HEK293 (cell line): ENCODE measurements at regions not wholly inside any gene's neighbourhood (a gene's known extent, or its start where the extent isn't known, plus 50 kb on each side); places are given as distances from the start of the nearest gene placed in this dataset.

Experiments used
- CTCF ChIA-PET: fragments of 350-600 bp; formaldehyde crosslinking; extraction: SDS; loops from one replicate; lab custom pipeline; 2021; ENCODE audit warnings: antibody characterized with exemption; lab: Yijun Ruan, JAX
- POLR2A ChIA-PET: fragments of 300-600 bp; formaldehyde crosslinking; extraction: SDS; loops from one replicate; lab custom pipeline; 2020; ENCODE audit warnings: antibody characterized with exemption, inconsistent platforms; lab: Yijun Ruan, JAX
- H3K27ac ChIP-seq: fragments of 200-500 bp; sonication (Bioruptor generic); 2 replicates; pipeline ENCODE4 v1.5.1; 2014; ENCODE audit warnings: low read depth, low read length, control low read depth, inconsistent platforms; ENCODE audit errors: extremely low read depth
- H3K36me3 ChIP-seq, 2 experiments: fragments of 200-500 bp in 1 of 2; sonication (Bioruptor generic) in 1 of 2; 1 replicate in 1 of 2; 2 replicates in 1 of 2; pipeline ENCODE4 v1.5.1; 2014 to 2017; ENCODE audit warnings: inconsistent platforms in 2 of 2, low read length in 2 of 2; ENCODE audit not compliant: control insufficient read depth in 2 of 2, insufficient read depth in 1 of 2
- H3K4me1 ChIP-seq: fragments of 200-500 bp; sonication (Bioruptor generic); 2 replicates; pipeline ENCODE4 v1.5.1; 2014; ENCODE audit warnings: mild to moderate bottlenecking, low read length, inconsistent platforms; ENCODE audit not compliant: control insufficient read depth, insufficient read depth
- H3K4me3 ChIP-seq: 2 replicates; pipeline ENCODE4 v1.5.1; 2011; ENCODE audit warnings: low read depth, mild to moderate bottlenecking, control low read depth, low read length, moderate library complexity
- H3K9me3 ChIP-seq: fragments of 200-500 bp; sonication (Bioruptor generic); 2 replicates; pipeline ENCODE4 v1.5.1; 2014; ENCODE audit warnings: low read depth, low read length, inconsistent platforms; ENCODE audit not compliant: control insufficient read depth, insufficient read depth
- BCL11B ChIP-seq: fragments of 450-650 bp; formaldehyde crosslinking; IDR thresholded peaks from 2 replicates; pipeline ENCODE4 v1.5.1; 2016; ENCODE audit warnings: low read depth, missing biosample characterization, missing genetic modification characterization
- FEZF1 ChIP-seq: fragments of 450-650 bp; formaldehyde crosslinking; IDR thresholded peaks from 2 replicates; pipeline ENCODE4 v1.5.1; 2016; ENCODE audit warnings: missing biosample characterization, missing genetic modification characterization
- GLIS1 ChIP-seq: fragments of 450-650 bp; formaldehyde crosslinking; IDR thresholded peaks from 2 replicates; pipeline ENCODE4 v1.5.1; 2016; ENCODE audit warnings: missing biosample characterization, missing genetic modification characterization
- SP2 ChIP-seq: fragments of 450-650 bp; formaldehyde crosslinking; IDR thresholded peaks from 2 replicates; pipeline ENCODE4 v1.5.1; 2016; ENCODE audit warnings: missing biosample characterization, missing genetic modification characterization
- ZBTB1 ChIP-seq: fragments of 450-650 bp; formaldehyde crosslinking; IDR thresholded peaks from 2 replicates; pipeline ENCODE4 v1.5.1; 2016; ENCODE audit warnings: missing biosample characterization, missing genetic modification characterization
- ZIC2 ChIP-seq: fragments of 450-650 bp; formaldehyde crosslinking; IDR thresholded peaks from 2 replicates; pipeline ENCODE4 v1.5.1; 2016; ENCODE audit warnings: missing biosample characterization, missing genetic modification characterization
- ZNF121 ChIP-seq: fragments of 450-650 bp; formaldehyde crosslinking; IDR thresholded peaks from 2 replicates; pipeline ENCODE4 v1.5.1; 2016; ENCODE audit warnings: missing biosample characterization, missing genetic modification characterization
- ZNF133 ChIP-seq: fragments of 450-650 bp; formaldehyde crosslinking; IDR thresholded peaks from 2 replicates; pipeline ENCODE4 v1.5.1; 2016; ENCODE audit warnings: missing biosample characterization, missing genetic modification characterization
- ZNF184 ChIP-seq: fragments of 450-650 bp; IDR thresholded peaks from 2 replicates; pipeline ENCODE4 v1.5.1; 2018; ENCODE audit warnings: missing biosample characterization, mild to moderate bottlenecking, missing genetic modification characterization
- ZNF302 ChIP-seq: fragments of 450-650 bp; formaldehyde crosslinking; IDR thresholded peaks from 2 replicates; pipeline ENCODE4 v1.5.1; 2016; ENCODE audit warnings: missing biosample characterization, missing genetic modification characterization, low read depth
- ZNF350 ChIP-seq: fragments of 450-650 bp; formaldehyde crosslinking; IDR thresholded peaks from 2 replicates; pipeline ENCODE4 v1.5.0; 2017; ENCODE audit warnings: missing biosample characterization, mild to moderate bottlenecking, missing genetic modification characterization
- ZNF555 ChIP-seq: fragments of 450-650 bp; formaldehyde crosslinking; conservative IDR thresholded peaks from 2 replicates; pipeline ENCODE4 v1.5.1; 2017; ENCODE audit warnings: missing biosample characterization, mild to moderate bottlenecking, missing genetic modification characterization, inconsistent platforms
- ZNF664 ChIP-seq: fragments of 450-650 bp; formaldehyde crosslinking; IDR thresholded peaks from 2 replicates; pipeline ENCODE4 v1.5.1; 2016; ENCODE audit warnings: missing biosample characterization, missing genetic modification characterization
- TF ChIP-seq, protein P1 (sequence below): fragments of 450-650 bp; formaldehyde crosslinking; IDR thresholded peaks from 2 replicates; pipeline ENCODE4 v1.5.1; 2016; ENCODE audit warnings: missing biosample characterization, missing genetic modification characterization, borderline replicate concordance
- TF ChIP-seq, protein P2 (sequence below): fragments of 450-650 bp; IDR thresholded peaks from 2 replicates; pipeline ENCODE4 v1.5.1; 2018; ENCODE audit warnings: missing biosample characterization, mild to moderate bottlenecking, missing genetic modification characterization
- TF ChIP-seq, protein P3 (sequence below): fragments of 450-650 bp; formaldehyde crosslinking; IDR thresholded peaks from 2 replicates; pipeline ENCODE4 v1.5.1; 2016; ENCODE audit warnings: missing biosample characterization, missing genetic modification characterization
- TF ChIP-seq, protein P4 (sequence below): fragments of 450-650 bp; formaldehyde crosslinking; IDR thresholded peaks from 2 replicates; pipeline ENCODE4 v1.5.1; 2017; ENCODE audit warnings: missing biosample characterization, missing genetic modification characterization
- TF ChIP-seq, protein P5 (sequence below): fragments of 450-650 bp; formaldehyde crosslinking; IDR thresholded peaks from 2 replicates; pipeline ENCODE4 v1.5.1; 2016; ENCODE audit warnings: missing biosample characterization, missing genetic modification characterization
- TF ChIP-seq, protein P6 (sequence below): fragments of 450-650 bp; formaldehyde crosslinking; IDR thresholded peaks from 2 replicates; pipeline ENCODE4 v1.5.1; 2016; ENCODE audit warnings: missing biosample characterization, missing genetic modification characterization
- TF ChIP-seq, protein P7 (sequence below): fragments of 450-650 bp; formaldehyde crosslinking; IDR thresholded peaks from 2 replicates; pipeline ENCODE4 v1.5.1; 2016; ENCODE audit warnings: missing biosample characterization, missing genetic modification characterization

DNA sequence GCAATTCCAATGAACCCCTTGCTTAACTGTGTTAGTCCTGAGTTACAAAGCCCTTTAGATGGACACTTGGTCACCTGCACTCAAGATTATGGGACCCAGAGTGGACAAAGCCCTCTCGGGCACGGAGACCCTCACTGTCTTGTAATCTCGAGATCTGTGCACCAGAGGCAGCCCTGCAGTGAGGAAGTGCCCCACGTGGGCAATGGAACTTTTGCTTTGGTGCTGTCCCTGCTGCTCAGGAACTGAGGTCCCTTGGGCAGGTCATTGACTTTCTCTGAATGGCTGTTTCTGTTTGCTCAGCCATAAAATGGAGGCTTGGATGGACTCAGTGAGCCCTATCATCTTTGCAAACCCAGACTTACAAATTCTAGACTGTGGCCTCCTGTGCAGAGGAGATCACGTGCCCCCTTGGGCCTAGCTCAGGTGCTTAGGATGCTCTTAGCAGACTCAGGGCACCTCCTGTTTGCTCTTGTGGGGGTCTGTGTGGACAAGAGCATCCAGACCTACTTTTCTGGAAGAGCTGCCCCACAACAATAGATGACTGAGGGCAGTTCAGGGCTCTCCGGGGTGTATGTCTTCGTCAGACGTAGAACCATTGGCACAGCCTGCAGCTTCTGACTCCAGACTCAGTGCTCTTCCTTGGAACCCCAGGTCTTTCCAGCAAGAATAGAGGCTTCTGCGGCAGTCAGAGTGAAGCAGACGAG lies 94.5 kb upstream of the HS6ST1 start (continued):
- TF ChIP-seq GLIS1 (tag by site-specific recombination) (no peak), BCL11B (tag by site-specific recombination) (no peak), ZNF133 (tag by site-specific recombination) (no peak), ZIC2 (tag by site-specific recombination) (no peak)
- TF ChIP-seq, protein P1, sequence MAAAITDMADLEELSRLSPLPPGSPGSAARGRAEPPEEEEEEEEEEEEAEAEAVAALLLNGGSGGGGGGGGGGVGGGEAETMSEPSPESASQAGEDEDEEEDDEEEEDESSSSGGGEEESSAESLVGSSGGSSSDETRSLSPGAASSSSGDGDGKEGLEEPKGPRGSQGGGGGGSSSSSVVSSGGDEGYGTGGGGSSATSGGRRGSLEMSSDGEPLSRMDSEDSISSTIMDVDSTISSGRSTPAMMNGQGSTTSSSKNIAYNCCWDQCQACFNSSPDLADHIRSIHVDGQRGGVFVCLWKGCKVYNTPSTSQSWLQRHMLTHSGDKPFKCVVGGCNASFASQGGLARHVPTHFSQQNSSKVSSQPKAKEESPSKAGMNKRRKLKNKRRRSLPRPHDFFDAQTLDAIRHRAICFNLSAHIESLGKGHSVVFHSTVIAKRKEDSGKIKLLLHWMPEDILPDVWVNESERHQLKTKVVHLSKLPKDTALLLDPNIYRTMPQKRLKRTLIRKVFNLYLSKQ (tag by site-specific recombination) = no peak

DNA sequence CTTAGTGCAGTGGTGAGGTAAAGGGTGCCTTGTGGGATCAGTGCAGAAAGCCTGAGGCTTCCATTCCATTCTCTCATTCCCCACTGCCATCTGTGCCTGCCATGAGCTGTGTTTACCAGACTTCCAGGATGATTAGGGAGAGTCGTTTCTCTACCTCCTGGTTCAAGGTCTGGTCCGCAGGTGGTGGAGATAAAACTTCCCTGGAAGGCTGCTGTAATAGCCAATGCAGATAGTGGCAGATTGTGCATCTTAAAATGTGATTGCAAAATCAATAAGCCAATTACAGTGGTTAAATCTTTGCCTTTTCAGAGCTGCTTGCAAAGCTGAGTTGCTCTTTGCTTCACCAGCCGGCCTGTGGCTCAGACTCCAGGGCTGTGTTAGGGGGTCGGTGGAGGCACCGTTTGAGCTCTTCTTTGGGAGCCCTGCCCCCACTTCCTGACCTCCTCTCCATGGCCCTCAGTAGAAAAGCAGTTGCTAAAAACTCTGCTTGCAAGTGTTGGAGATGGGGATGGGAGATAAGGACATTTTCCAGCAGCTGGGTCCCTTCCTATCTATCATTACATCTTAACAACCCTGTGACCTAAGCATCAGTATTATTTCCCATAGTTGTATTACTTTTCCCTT lies 95.2 kb upstream of the HS6ST1 start:
- no peaks in the 10 kb centered on the region for H3K9me3 ChIP-seq
- no peaks in the 10 kb centered on the region for H3K4me1 ChIP-seq
- TF ChIP-seq ZIC2 (tag by site-specific recombination) (peak; percentile 28; the same call in 1 of the 2 replicates), SP2 (tag by site-specific recombination) (no peak), FEZF1 (tag by site-specific recombination) (peak; percentile 62), GLIS1 (tag by site-specific recombination) (peak; percentile 47; the same call in 1 of the 2 replicates)
- H3K36me3 ChIP-seq = no peaks in the 10 kb centered on the region
- ChIA-PET CTCF (no interaction called here), POLR2A (no interaction called here)
- H3K4me3 ChIP-seq = no peak overlapping the region
- H3K27ac ChIP-seq = no peak overlapping the region

DNA sequence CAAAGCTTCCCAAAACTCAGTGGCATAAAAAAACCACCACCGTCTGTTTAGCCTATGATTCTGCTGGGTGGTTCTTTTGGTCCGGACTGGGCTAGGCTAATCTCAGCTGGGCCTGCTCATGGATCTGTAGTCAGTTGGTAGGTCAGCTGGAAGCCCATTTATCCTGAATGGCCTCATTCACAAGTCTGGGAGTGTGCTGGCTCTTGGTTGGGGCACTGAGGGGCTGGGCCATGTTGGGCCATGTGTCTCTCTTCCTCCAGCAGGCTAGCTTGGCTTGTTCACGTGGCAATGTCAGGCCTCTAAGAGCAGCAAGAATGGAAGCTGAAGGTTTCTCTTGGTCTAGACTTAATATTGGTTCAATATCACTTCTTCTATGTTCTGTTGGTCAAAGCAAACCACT lies 95.7 kb upstream of the HS6ST1 start:
- Histone ChIP-seq H3K4me1 (no peaks in the 10 kb centered on the region), H3K36me3 (no peaks in the 10 kb centered on the region), H3K27ac (no peak overlapping the region), H3K9me3 (no peaks in the 10 kb centered on the region), H3K4me3 (no peak overlapping the region)
- ChIA-PET CTCF (no interaction called here), POLR2A (no interaction called here)
- no peak for TF ChIP-seq ZNF302 (tag by site-specific recombination)
- TF ChIP-seq, protein P2, sequence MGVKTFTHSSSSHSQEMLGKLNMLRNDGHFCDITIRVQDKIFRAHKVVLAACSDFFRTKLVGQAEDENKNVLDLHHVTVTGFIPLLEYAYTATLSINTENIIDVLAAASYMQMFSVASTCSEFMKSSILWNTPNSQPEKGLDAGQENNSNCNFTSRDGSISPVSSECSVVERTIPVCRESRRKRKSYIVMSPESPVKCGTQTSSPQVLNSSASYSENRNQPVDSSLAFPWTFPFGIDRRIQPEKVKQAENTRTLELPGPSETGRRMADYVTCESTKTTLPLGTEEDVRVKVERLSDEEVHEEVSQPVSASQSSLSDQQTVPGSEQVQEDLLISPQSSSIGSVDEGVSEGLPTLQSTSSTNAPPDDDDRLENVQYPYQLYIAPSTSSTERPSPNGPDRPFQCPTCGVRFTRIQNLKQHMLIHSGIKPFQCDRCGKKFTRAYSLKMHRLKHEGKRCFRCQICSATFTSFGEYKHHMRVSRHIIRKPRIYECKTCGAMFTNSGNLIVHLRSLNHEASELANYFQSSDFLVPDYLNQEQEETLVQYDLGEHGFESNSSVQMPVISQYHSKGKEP (tag by site-specific recombination) = no peak
- TF ChIP-seq ZNF664 (tag by site-specific recombination) = no peak
- TF ChIP-seq, protein P3, sequence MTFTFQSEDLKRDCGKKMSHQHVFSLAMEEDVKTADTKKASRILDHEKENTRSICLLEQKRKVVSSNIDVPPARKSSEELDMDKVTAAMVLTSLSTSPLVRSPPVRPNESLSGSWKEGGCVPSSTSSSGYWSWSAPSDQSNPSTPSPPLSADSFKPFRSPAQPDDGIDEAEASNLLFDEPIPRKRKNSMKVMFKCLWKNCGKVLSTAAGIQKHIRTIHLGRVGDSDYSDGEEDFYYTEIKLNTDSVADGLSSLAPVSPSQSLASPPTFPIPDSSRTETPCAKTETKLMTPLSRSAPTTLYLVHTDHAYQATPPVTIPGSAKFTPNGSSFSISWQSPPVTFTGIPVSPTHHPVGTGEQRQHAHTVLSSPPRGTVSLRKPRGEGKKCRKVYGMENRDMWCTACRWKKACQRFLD = no peak
- no peak for TF ChIP-seq ZNF555
- TF ChIP-seq ZNF121 (tag by site-specific recombination) = no peak
- TF ChIP-seq, protein P4, sequence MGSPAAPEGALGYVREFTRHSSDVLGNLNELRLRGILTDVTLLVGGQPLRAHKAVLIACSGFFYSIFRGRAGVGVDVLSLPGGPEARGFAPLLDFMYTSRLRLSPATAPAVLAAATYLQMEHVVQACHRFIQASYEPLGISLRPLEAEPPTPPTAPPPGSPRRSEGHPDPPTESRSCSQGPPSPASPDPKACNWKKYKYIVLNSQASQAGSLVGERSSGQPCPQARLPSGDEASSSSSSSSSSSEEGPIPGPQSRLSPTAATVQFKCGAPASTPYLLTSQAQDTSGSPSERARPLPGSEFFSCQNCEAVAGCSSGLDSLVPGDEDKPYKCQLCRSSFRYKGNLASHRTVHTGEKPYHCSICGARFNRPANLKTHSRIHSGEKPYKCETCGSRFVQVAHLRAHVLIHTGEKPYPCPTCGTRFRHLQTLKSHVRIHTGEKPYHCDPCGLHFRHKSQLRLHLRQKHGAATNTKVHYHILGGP (tag by site-specific recombination) = no peak
- TF ChIP-seq ZBTB1 (tag by site-specific recombination) = no peak
- no peak for TF ChIP-seq ZNF350
- TF ChIP-seq, protein P5, sequence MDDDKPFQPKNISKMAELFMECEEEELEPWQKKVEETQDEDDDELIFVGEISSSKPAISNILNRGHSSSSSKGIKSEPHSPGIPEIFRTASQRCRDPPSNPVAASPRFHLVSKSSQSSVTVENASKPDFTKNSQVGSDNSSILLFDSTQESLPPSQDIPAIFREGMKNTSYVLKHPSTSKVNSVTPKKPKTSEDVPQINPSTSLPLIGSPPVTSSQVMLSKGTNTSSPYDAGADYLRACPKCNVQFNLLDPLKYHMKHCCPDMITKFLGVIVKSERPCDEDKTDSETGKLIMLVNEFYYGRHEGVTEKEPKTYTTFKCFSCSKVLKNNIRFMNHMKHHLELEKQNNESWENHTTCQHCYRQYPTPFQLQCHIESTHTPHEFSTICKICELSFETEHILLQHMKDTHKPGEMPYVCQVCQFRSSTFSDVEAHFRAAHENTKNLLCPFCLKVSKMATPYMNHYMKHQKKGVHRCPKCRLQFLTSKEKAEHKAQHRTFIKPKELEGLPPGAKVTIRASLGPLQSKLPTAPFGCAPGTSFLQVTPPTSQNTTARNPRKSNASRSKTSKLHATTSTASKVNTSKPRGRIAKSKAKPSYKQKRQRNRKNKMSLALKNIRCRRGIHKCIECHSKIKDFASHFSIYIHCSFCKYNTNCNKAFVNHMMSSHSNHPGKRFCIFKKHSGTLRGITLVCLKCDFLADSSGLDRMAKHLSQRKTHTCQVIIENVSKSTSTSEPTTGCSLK (tag by site-specific recombination) = no peak
- TF ChIP-seq, protein P6, sequence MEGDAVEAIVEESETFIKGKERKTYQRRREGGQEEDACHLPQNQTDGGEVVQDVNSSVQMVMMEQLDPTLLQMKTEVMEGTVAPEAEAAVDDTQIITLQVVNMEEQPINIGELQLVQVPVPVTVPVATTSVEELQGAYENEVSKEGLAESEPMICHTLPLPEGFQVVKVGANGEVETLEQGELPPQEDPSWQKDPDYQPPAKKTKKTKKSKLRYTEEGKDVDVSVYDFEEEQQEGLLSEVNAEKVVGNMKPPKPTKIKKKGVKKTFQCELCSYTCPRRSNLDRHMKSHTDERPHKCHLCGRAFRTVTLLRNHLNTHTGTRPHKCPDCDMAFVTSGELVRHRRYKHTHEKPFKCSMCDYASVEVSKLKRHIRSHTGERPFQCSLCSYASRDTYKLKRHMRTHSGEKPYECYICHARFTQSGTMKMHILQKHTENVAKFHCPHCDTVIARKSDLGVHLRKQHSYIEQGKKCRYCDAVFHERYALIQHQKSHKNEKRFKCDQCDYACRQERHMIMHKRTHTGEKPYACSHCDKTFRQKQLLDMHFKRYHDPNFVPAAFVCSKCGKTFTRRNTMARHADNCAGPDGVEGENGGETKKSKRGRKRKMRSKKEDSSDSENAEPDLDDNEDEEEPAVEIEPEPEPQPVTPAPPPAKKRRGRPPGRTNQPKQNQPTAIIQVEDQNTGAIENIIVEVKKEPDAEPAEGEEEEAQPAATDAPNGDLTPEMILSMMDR (tag by site-specific recombination) = no peak
- TF ChIP-seq, protein P7, sequence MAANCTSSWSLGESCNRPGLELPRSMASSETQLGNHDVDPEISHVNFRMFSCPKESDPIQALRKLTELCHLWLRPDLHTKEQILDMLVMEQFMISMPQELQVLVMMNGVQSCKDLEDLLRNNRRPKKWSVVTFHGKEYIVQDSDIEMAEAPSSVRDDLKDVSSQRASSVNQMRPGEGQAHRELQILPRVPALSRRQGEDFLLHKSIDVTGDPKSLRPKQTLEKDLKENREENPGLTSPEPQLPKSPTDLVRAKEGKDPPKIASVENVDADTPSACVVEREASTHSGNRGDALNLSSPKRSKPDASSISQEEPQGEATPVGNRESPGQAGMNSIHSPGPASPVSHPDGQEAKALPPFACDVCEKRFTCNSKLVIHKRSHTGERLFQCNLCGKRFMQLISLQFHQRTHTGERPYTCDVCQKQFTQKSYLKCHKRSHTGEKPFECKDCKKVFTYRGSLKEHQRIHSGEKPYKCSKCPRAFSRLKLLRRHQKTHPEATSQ (tag by site-specific recombination) = no peak
- no peak for TF ChIP-seq ZNF184 (tag by site-specific recombination)
